ENCODE measurements at regions not wholly inside any gene's neighbourhood (a gene's known extent, or its start where the extent isn't known, plus 50 kb on each side); places are given as distances from the start of the nearest gene placed in this dataset.
"Not testable (repeated sequence)": the region's sequence is repeated elsewhere in the genome, so short reads cannot be mapped to it uniquely, and the experiment has no call there.

GRCh38 chr6:72561629-72562028 is 60.2 kb upstream of the KCNQ5 start:
- H3K36me3 ChIP-seq (ENCODE audit: control insufficient read depth in 2 of 3, insufficient read depth in 3 of 3, low read length in 3 of 3): no peaks in the 10 kb centered on the region
- no peaks in the 10 kb centered on the region for H3K4me1 ChIP-seq (ENCODE audit: control insufficient read depth in 2 of 3, insufficient read depth in 2 of 3, low read depth in 1 of 3, low read length in 3 of 3)
- intact Hi-C loops (cut with DNase I): no loop called here
- DNase-seq (no peak), FAIRE-seq (no peak)
- TF ChIP-seq, protein P1, sequence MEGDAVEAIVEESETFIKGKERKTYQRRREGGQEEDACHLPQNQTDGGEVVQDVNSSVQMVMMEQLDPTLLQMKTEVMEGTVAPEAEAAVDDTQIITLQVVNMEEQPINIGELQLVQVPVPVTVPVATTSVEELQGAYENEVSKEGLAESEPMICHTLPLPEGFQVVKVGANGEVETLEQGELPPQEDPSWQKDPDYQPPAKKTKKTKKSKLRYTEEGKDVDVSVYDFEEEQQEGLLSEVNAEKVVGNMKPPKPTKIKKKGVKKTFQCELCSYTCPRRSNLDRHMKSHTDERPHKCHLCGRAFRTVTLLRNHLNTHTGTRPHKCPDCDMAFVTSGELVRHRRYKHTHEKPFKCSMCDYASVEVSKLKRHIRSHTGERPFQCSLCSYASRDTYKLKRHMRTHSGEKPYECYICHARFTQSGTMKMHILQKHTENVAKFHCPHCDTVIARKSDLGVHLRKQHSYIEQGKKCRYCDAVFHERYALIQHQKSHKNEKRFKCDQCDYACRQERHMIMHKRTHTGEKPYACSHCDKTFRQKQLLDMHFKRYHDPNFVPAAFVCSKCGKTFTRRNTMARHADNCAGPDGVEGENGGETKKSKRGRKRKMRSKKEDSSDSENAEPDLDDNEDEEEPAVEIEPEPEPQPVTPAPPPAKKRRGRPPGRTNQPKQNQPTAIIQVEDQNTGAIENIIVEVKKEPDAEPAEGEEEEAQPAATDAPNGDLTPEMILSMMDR (IDR thresholded peaks at IDR 0.05; ENCODE audit: borderline replicate concordance, extremely low read depth, insufficient read depth): no peak
- H3K9me3 ChIP-seq (ENCODE audit: control insufficient read depth in 2 of 3, insufficient read depth in 1 of 3, low read length in 3 of 3): no peaks in the 10 kb centered on the region
- H3K9ac ChIP-seq (ENCODE audit: low read length in 3 of 3): no peak overlapping the region
- H3K4me3 ChIP-seq (ENCODE audit: low read length in 3 of 3): no peak overlapping the region
- no peak overlapping the region for H3K27ac ChIP-seq (ENCODE audit: low read depth in 2 of 2, low read length in 2 of 2)
- no peaks in the 10 kb centered on the region for H3K27me3 ChIP-seq (ENCODE audit: control insufficient read depth, insufficient read depth, low read length)

DNA sequence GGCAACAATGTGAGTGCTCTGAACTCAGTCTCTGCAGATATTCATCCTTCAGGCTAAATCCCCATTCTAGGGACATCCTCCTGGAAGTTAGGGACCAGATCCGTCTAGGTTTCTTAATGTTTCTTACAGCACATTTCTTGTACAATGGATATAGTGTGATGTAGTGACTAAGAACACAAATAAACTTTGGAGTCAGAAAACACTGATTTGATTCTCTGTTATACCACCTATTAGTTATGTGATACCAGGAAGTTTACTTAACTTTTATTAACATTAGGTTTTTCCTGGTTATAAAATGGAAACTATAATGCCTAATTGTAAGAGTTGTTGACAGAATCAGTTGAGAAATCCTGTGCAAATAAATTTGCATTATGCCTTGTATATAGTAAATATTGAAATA is 57.6 kb upstream of the KCNQ5 start:
- FAIRE-seq (no peak), DNase-seq (no peak)
- no peak overlapping the region for H3K27ac ChIP-seq (ENCODE audit: low read depth in 2 of 2, low read length in 2 of 2)
- no peak overlapping the region for H3K9ac ChIP-seq (ENCODE audit: low read length in 3 of 3)
- intact Hi-C loops (cut with DNase I): no loop called here
- no peak overlapping the region for H3K4me3 ChIP-seq (ENCODE audit: low read length in 3 of 3)
- no peaks in the 10 kb centered on the region for H3K27me3 ChIP-seq (ENCODE audit: control insufficient read depth, insufficient read depth, low read length)
- no peaks in the 10 kb centered on the region for H3K4me1 ChIP-seq (ENCODE audit: control insufficient read depth in 2 of 3, insufficient read depth in 2 of 3, low read depth in 1 of 3, low read length in 3 of 3)
- H3K36me3 ChIP-seq (ENCODE audit: control insufficient read depth in 2 of 3, insufficient read depth in 3 of 3, low read length in 3 of 3): no peaks in the 10 kb centered on the region
- TF ChIP-seq, protein P1 (IDR thresholded peaks at IDR 0.05; ENCODE audit: borderline replicate concordance, extremely low read depth, insufficient read depth): no peak
- no peaks in the 10 kb centered on the region for H3K9me3 ChIP-seq (ENCODE audit: control insufficient read depth in 2 of 3, insufficient read depth in 1 of 3, low read length in 3 of 3)

GRCh38 chr6:72571993-72572392 is 49.9 kb upstream of the KCNQ5 start:
- H3K9ac ChIP-seq (ENCODE audit: low read length in 3 of 3); H3K27ac ChIP-seq (ENCODE audit: low read depth in 2 of 2, low read length in 2 of 2); H3K4me1 ChIP-seq (ENCODE audit: control insufficient read depth in 2 of 3, insufficient read depth in 2 of 3, low read depth in 1 of 3, low read length in 3 of 3); H3K9me3 ChIP-seq (ENCODE audit: control insufficient read depth in 2 of 3, insufficient read depth in 1 of 3, low read length in 3 of 3); intact Hi-C loops (cut with DNase I); DNase-seq; H3K27me3 ChIP-seq (ENCODE audit: control insufficient read depth, insufficient read depth, low read length); H3K4me3 ChIP-seq (ENCODE audit: low read length in 3 of 3); H3K36me3 ChIP-seq (ENCODE audit: control insufficient read depth in 2 of 3, insufficient read depth in 3 of 3, low read length in 3 of 3); FAIRE-seq: not testable (repeated sequence)

Data from kidney (tissue), 13 donors.